ENCODE measurements at regions not wholly inside any gene's neighbourhood (a gene's known extent, or its start where the extent isn't known, plus 50 kb on each side); places are given as distances from the start of the nearest gene placed in this dataset.

DNA sequence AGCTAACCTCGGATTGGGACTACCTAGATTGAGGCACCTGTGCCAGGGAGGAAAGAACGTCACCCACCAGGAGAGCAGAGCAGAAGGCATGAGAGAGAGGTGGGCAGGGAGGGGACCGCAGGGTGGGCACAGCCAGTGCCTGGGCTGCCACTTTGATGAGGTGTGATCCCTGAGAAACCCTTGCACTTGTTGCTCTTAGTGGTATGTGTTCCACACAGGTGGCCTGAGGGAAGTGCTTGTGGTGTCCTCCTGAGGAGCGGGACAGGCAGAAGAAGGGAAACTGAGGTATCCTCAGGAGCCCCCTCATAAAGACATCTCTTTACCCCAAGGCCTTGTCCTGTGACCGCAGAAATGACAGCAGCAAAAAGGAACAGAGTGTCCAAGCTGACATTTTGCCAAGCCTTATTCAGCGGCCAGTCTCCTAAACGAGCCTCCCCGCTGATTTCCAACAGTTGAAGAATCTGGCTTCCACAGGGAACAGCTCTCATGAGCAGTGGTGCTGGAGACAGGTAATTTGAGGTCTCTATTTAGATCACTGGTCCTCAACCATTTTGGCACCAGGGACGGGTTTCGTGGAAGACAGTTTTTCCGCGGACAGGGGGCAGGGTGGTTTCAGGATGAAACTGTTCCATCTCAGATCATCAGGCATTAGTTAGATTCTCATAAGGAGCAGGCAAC lies 82.4 kb downstream of the FOXD1 start:
- TF ChIP-seq CTCF (IDR thresholded peaks at IDR 0.05): no peak
- TF ChIP-seq POLR2AphosphoS5 (IDR thresholded peaks at IDR 0.05): no peak
- no peak for TF ChIP-seq POLR2A (IDR thresholded peaks at IDR 0.05)
- no peak for TF ChIP-seq EP300 (IDR thresholded peaks at IDR 0.05)

All from stomach (tissue), 4 donors.